Neural crest cell (in vitro differentiated cells): ENCODE measurements at regions not wholly inside any gene's neighbourhood (a gene's known extent, or its start where the extent isn't known, plus 50 kb on each side); places are given as distances from the start of the nearest gene placed in this dataset.

ENCODE experiments used
- DNase-seq: peaks from one replicate; pipeline ENCODE4 v3.0.0; 2021; ENCODE audit warnings: low read depth, mixed read lengths, low spot score
- H3K27ac Mint-ChIP-seq: one replicate; pipeline ENCODE4 v1.8.0; 2021; ENCODE audit warnings: mild to moderate bottlenecking, mixed read lengths; ENCODE audit not compliant: unreplicated experiment
- H3K27me3 Mint-ChIP-seq: 2 replicates; pipeline ENCODE4 v1.8.0; 2021; ENCODE audit warnings: low read depth, mild to moderate bottlenecking, mixed read lengths
- H3K36me3 Mint-ChIP-seq: 2 replicates; pipeline ENCODE4 v1.8.0; 2021; ENCODE audit warnings: low read depth, mild to moderate bottlenecking, mixed read lengths
- H3K4me1 Mint-ChIP-seq: 2 replicates; pipeline ENCODE4 v1.8.0; 2021; ENCODE audit warnings: mixed read lengths
- H3K4me3 Mint-ChIP-seq: one replicate; pipeline ENCODE4 v1.8.0; 2021; ENCODE audit warnings: mild to moderate bottlenecking, mixed read lengths
- H3K9me3 Mint-ChIP-seq: 2 replicates; pipeline ENCODE4 v1.8.0; 2021; ENCODE audit warnings: mixed read lengths
- CTCF ChIP-seq: fragments of 200-600 bp; sonication (generic); conservative IDR thresholded peaks from 2 replicates; pipeline ENCODE4 v1.5.0; 2021; ENCODE audit warnings: antibody characterized with exemption, mild to moderate bottlenecking

DNA sequence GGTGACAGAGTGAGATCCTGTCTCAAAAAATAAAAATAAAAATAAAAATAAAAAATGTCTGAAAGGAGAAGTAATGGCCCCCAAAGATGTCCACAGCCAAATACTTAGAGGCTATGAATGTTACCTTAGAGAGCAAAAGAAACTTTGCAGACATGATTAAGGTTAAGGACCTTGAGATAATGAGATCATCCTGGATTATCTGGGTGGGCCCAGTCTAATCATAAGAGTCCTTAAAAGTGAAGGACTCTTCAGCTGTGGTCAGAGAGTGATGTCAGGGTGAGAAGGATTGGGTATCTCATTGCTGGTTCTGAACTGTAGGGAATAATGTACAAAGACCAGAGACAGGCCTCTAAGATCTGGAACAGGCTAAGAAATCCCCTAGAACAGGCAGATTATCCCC, 84.9 kb upstream of the POU1F1 start:
- H3K9me3 Mint-ChIP-seq = peaks cover 2% of the 10 kb centered on the region
- H3K27me3 Mint-ChIP-seq = no peaks in the 10 kb centered on the region
- H3K4me3 Mint-ChIP-seq = no peak overlapping the region
- no peak for DNase-seq
- TF ChIP-seq CTCF = no peak
- no peaks in the 10 kb centered on the region for H3K36me3 Mint-ChIP-seq
- no peak overlapping the region for H3K27ac Mint-ChIP-seq
- no peaks in the 10 kb centered on the region for H3K4me1 Mint-ChIP-seq

DNA sequence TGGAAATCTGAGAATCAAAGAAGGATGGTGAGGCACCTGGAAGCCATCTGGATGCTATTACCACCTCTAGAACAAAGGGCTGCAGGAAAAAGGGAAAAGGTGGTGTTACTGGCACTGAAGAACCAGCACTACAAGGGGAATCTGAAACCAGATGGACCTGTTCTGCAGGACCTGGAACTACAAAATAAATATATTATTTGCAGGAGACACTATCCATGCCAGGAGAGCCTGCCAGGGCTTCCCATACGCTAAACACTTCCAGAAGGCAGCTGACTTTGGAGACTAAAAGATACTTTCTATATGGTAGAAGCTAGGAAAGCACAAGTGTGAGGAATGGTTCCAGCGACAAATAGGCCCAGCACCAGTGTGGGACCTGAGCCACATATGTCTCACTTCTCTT, 83.4 kb upstream of the POU1F1 start:
- no peak for TF ChIP-seq CTCF
- no peak overlapping the region for H3K4me3 Mint-ChIP-seq
- H3K4me1 Mint-ChIP-seq = no peaks in the 10 kb centered on the region
- no peak overlapping the region for H3K27ac Mint-ChIP-seq
- no peaks in the 10 kb centered on the region for H3K9me3 Mint-ChIP-seq
- no peaks in the 10 kb centered on the region for H3K27me3 Mint-ChIP-seq
- no peaks in the 10 kb centered on the region for H3K36me3 Mint-ChIP-seq
- DNase-seq = no peak

DNA sequence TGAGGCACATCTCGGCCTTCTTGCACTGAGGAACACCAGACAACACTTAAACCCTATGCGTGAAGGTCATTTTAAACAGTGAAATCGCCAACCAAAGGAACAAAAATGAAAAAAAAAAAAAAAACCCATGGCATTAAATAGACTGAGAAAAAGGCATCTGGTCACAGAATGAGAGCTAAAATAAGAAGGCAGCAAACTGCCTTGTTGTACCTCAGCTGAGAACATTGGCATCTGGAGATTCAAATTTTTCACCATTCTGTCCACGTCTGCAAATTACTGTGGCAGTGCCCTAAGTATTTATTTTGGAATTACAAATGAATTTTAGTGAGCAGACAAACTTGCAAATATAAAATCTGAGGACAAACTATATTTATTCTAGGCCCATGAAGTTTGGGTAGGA, 82.6 kb upstream of the POU1F1 start:
- Mint-ChIP-seq H3K4me1 (no peaks in the 10 kb centered on the region), H3K36me3 (no peaks in the 10 kb centered on the region), H3K4me3 (no peak overlapping the region), H3K9me3 (no peaks in the 10 kb centered on the region), H3K27ac (no peak overlapping the region), H3K27me3 (no peaks in the 10 kb centered on the region)
- DNase-seq = no peak
- TF ChIP-seq CTCF = no peak

DNA sequence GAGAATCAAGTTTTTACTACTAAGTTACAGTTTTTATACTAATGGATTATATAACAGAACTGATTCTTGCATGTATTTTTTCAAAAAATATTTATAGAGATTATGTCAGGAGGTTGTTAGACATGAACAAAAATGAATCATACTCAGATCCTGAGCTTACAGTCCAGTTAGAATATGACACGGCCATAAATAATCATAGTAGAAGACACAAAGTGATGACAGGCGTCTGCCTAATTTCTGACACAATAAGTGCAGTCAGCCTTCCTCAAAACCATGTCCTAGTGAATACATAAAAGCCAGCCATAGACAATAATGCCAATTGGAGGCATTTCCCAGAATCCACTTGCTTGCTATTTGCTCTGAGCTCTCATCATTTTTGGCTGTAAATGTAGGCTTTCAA, 81.7 kb upstream of the POU1F1 start:
- no peak overlapping the region for H3K27ac Mint-ChIP-seq
- no peaks in the 10 kb centered on the region for H3K36me3 Mint-ChIP-seq
- no peak for DNase-seq
- no peaks in the 10 kb centered on the region for H3K9me3 Mint-ChIP-seq
- H3K4me1 Mint-ChIP-seq = peaks cover 7% of the 10 kb centered on the region
- no peak for TF ChIP-seq CTCF
- no peak overlapping the region for H3K4me3 Mint-ChIP-seq
- H3K27me3 Mint-ChIP-seq = no peaks in the 10 kb centered on the region

DNA sequence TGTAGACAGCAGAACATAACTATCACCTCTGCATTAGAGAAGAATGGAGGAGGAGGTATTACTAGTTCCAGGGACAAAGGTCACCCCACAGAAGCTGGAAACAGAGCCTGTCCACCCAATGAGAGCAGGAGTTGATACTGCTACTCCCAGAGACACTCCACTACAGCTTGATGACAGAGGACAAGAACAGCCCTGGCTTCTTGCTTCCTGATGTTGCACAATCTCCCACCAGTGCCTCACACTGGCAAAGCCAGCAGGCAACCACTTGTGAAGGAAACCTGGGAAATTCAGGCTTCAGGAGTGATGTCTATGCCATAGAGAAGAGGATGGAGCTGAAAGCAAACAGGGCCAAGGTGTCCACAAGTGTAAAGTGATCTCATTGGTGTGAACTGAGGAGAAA, 78.0 kb upstream of the POU1F1 start:
- no peak overlapping the region for H3K27ac Mint-ChIP-seq
- DNase-seq = no peak
- H3K27me3 Mint-ChIP-seq = no peaks in the 10 kb centered on the region
- H3K9me3 Mint-ChIP-seq = no peaks in the 10 kb centered on the region
- TF ChIP-seq CTCF = no peak
- H3K4me1 Mint-ChIP-seq = peaks cover 9% of the 10 kb centered on the region
- H3K4me3 Mint-ChIP-seq = no peak overlapping the region
- no peaks in the 10 kb centered on the region for H3K36me3 Mint-ChIP-seq

GRCh38 chr3:87351937-87352336, 75.6 kb upstream of the POU1F1 start:
- Mint-ChIP-seq H3K36me3 (no peaks in the 10 kb centered on the region), H3K9me3 (no peaks in the 10 kb centered on the region)
- no peak for DNase-seq

More at GRCh38 chr3:87351937-87352336, 75.6 kb upstream of the POU1F1 start:
- Mint-ChIP-seq H3K4me1 (peaks cover 9% of the 10 kb centered on the region), H3K4me3 (no peak overlapping the region), H3K27ac (no peak overlapping the region), H3K27me3 (no peaks in the 10 kb centered on the region)
- no peak for TF ChIP-seq CTCF
